Lower leg skin (tissue), 4 donors: ENCODE measurements at regions not wholly inside any gene's neighbourhood (a gene's known extent, or its start where the extent isn't known, plus 50 kb on each side); places are given as distances from the start of the nearest gene placed in this dataset.

Experiments
- DNase-seq, 2 donors: peaks; one replicate each; pipeline ENCODE4 v3.0.0-alpha.2; 2019; ENCODE audit warnings: low spot score in 2 of 2
- H3K4me3 ChIP-seq: fragments of 200-600 bp; sonication (generic); 2 replicates; pipeline ENCODE4 v1.5.1; 2017; ENCODE audit warnings: mild to moderate bottlenecking, low read depth; ENCODE audit not compliant: poor library complexity, severe bottlenecking
- CTCF ChIP-seq, 3 donors: fragments of 450-650 bp; IDR thresholded peaks; one replicate each; pipeline ENCODE4 v1.5.1; 2016; ENCODE audit warnings: antibody characterized with exemption in 3 of 3, mild to moderate bottlenecking in 3 of 3, moderate library complexity in 2 of 3
- POLR2A ChIP-seq, 2 donors: fragments of 450-650 bp; IDR thresholded peaks; one replicate each; pipeline ENCODE4 v1.6.1; 2016 to 2017; ENCODE audit warnings: antibody characterized with exemption in 2 of 2, mild to moderate bottlenecking in 1 of 2, moderate library complexity in 1 of 2
- WGBS, 2 donors: methylation state at CpG; one replicate each; pipeline ENCODE4 v1.1.5; 2018; 5-methylcytosine and 5-hydroxymethylcytosine counted together
- intact Hi-C: fragments of 100-400 bp; cut with DNase I; formaldehyde crosslinking; loops from one replicate; pipeline ENCODE4 v1.15.0; 2023; ENCODE audit warnings: low total_unique reads

GRCh38 chr6:87763276-87763675 is 61.2 kb upstream of the AKIRIN2 start:
- intact Hi-C loops, result no loop called here
- no peak for DNase-seq
- H3K4me3 ChIP-seq, result no peak overlapping the region
- WGBS, 2 donors, result 92 to 95% methylated on average over 2 of the region's 2 CpGs
- TF ChIP-seq CTCF (IDR thresholded peaks at IDR 0.05) (no peak), POLR2A (IDR thresholded peaks at IDR 0.05) (no peak)

GRCh38 chr6:87762116-87762515 is 60.1 kb upstream of the AKIRIN2 start:
- intact Hi-C loops, result no loop called here
- no peak overlapping the region for H3K4me3 ChIP-seq
- no peak for DNase-seq
- 73 to 76% methylated on average over 3 of the region's 3 CpGs for WGBS, 2 donors
- TF ChIP-seq POLR2A (IDR thresholded peaks at IDR 0.05) (no peak), CTCF (IDR thresholded peaks at IDR 0.05) (no peak)

- intact Hi-C loops, result no loop called here
- WGBS, 2 donors, result 93 to 99% methylated on average over 3 of the region's 3 CpGs
- no peak for TF ChIP-seq CTCF (IDR thresholded peaks at IDR 0.05)
- TF ChIP-seq POLR2A (IDR thresholded peaks at IDR 0.05), result no peak
Observed at GRCh38 chr6:87757792-87758191, 55.8 kb upstream of the AKIRIN2 start.

GRCh38 chr6:87756858-87757257 is 54.8 kb upstream of the AKIRIN2 start:
- peak in 1 of 2 donors; percentile 32 for DNase-seq
- 47 to 49% methylated on average over 2 of the region's 2 CpGs for WGBS, 2 donors
- no peak for TF ChIP-seq POLR2A (IDR thresholded peaks at IDR 0.05)
- TF ChIP-seq CTCF (IDR thresholded peaks at IDR 0.05), result no peak
- no peak overlapping the region for H3K4me3 ChIP-seq
- intact Hi-C loops, result no loop called here

More at GRCh38 chr6:87757792-87758191, 55.8 kb upstream of the AKIRIN2 start:
- DNase-seq, result no peak
- no peak overlapping the region for H3K4me3 ChIP-seq

GRCh38 chr6:87755708-87756671 is 54.0 kb upstream of the AKIRIN2 start:
- no peak overlapping the region for H3K4me3 ChIP-seq
- DNase-seq, result no peak
- TF ChIP-seq POLR2A (IDR thresholded peaks at IDR 0.05) (no peak), CTCF (IDR thresholded peaks at IDR 0.05) (no peak)
- WGBS, 2 donors, result 31 to 36% methylated on average over 7 of the region's 7 CpGs
- intact Hi-C loops, result no loop called here
